ENCODE measurements at regions not wholly inside any gene's neighbourhood (a gene's known extent, or its start where the extent isn't known, plus 50 kb on each side); places are given as distances from the start of the nearest gene placed in this dataset.

- Mint-ChIP-seq H3K36me3 (ENCODE audit: low read depth) (no peaks in the 10 kb centered on the region), H3K27ac (ENCODE audit: unreplicated experiment) (peak overlapping the region; percentile 43), H3K4me3 (no peak overlapping the region), H3K9me3 (no peaks in the 10 kb centered on the region), H3K4me1 (peaks cover 4% of the 10 kb centered on the region), H3K27me3 (ENCODE audit: low read depth) (no peaks in the 10 kb centered on the region)
- DNase-seq (ENCODE audit: low read depth, low spot score) = no peak
- TF ChIP-seq, protein P1, sequence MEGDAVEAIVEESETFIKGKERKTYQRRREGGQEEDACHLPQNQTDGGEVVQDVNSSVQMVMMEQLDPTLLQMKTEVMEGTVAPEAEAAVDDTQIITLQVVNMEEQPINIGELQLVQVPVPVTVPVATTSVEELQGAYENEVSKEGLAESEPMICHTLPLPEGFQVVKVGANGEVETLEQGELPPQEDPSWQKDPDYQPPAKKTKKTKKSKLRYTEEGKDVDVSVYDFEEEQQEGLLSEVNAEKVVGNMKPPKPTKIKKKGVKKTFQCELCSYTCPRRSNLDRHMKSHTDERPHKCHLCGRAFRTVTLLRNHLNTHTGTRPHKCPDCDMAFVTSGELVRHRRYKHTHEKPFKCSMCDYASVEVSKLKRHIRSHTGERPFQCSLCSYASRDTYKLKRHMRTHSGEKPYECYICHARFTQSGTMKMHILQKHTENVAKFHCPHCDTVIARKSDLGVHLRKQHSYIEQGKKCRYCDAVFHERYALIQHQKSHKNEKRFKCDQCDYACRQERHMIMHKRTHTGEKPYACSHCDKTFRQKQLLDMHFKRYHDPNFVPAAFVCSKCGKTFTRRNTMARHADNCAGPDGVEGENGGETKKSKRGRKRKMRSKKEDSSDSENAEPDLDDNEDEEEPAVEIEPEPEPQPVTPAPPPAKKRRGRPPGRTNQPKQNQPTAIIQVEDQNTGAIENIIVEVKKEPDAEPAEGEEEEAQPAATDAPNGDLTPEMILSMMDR (conservative IDR thresholded peaks at IDR 0.05) = no peak
Observed at GRCh38 chr10:128928231-128928836, 538.7 kb upstream of the MGMT start.

GRCh38 chr10:128929131-128929530 is 537.9 kb upstream of the MGMT start:
- TF ChIP-seq, protein P1 (conservative IDR thresholded peaks at IDR 0.05) = no peak
- no peak overlapping the region for H3K27ac Mint-ChIP-seq (ENCODE audit: unreplicated experiment)
- peaks cover 11% of the 10 kb centered on the region for H3K4me1 Mint-ChIP-seq
- no peaks in the 10 kb centered on the region for H3K36me3 Mint-ChIP-seq (ENCODE audit: low read depth)
- no peaks in the 10 kb centered on the region for H3K9me3 Mint-ChIP-seq
- no peak for DNase-seq (ENCODE audit: low read depth, low spot score)
- no peak overlapping the region for H3K4me3 Mint-ChIP-seq
- no peaks in the 10 kb centered on the region for H3K27me3 Mint-ChIP-seq (ENCODE audit: low read depth)

- Mint-ChIP-seq H3K36me3 (ENCODE audit: low read depth) (no peaks in the 10 kb centered on the region), H3K4me3 (no peak overlapping the region), H3K27ac (ENCODE audit: unreplicated experiment) (no peak overlapping the region), H3K4me1 (peaks cover 18% of the 10 kb centered on the region), H3K27me3 (ENCODE audit: low read depth) (no peaks in the 10 kb centered on the region), H3K9me3 (no peaks in the 10 kb centered on the region)
- DNase-seq (ENCODE audit: low read depth, low spot score) = no peak
- TF ChIP-seq, protein P1 (conservative IDR thresholded peaks at IDR 0.05) = no peak
Observed at GRCh38 chr10:128929767-128930166, 537.3 kb upstream of the MGMT start.

GRCh38 chr10:128930515-128930914 is 536.5 kb upstream of the MGMT start:
- no peak for DNase-seq (ENCODE audit: low read depth, low spot score)
- Mint-ChIP-seq H3K4me1 (peaks cover 18% of the 10 kb centered on the region), H3K27me3 (ENCODE audit: low read depth) (no peaks in the 10 kb centered on the region), H3K9me3 (no peaks in the 10 kb centered on the region), H3K27ac (ENCODE audit: unreplicated experiment) (peak overlapping the region; percentile 71), H3K36me3 (ENCODE audit: low read depth) (no peaks in the 10 kb centered on the region), H3K4me3 (no peak overlapping the region)
- TF ChIP-seq, protein P1 (conservative IDR thresholded peaks at IDR 0.05) = no peak

DNA sequence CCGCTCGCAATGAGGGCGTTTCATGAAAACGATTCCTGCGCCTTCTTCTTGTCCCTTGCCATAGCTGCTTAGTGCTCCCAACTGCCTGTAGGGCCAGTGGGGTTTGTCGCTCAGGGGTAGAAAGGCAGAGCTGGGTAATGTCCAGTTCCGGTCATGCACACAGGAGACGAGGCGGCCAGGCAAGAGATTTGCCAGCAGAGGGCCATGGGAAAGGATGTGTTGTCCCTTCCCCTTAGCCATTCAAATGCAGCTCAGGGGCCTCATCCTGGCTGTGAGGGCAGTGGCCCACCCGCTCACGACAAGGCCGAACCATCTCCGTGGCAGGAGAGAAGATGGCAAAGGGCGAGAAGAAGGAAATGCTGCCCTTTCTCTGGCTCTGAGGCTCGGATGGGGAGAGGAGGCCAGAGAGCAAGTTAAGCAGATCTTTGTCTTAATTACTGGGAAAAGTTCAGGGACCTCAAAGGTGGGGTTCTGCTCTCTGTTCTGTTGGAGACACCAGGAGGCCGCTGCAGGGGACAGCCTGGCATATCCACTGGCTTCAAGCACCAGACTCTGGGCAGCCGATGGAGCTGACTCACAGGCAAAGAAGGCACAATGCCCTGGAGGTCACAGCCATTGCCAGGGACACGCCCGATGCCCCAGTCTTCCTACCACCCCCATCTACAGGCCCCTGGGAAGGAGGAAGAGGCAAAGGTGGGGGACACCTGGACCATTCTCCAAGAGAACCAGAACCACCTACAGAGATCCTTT is 534.8 kb upstream of the MGMT start:
- Mint-ChIP-seq H3K9me3 (no peaks in the 10 kb centered on the region), H3K36me3 (ENCODE audit: low read depth) (no peaks in the 10 kb centered on the region), H3K4me1 (peaks cover 18% of the 10 kb centered on the region), H3K4me3 (no peak overlapping the region), H3K27me3 (ENCODE audit: low read depth) (no peaks in the 10 kb centered on the region), H3K27ac (ENCODE audit: unreplicated experiment) (no peak overlapping the region)
- TF ChIP-seq, protein P1 (conservative IDR thresholded peaks at IDR 0.05) = no peak
- DNase-seq (ENCODE audit: low read depth, low spot score) = no peak

All from neural crest cell (in vitro differentiated cells).